WTC11 (cell line): ENCODE measurements at regions not wholly inside any gene's neighbourhood (a gene's known extent, or its start where the extent isn't known, plus 50 kb on each side); places are given as distances from the start of the nearest gene placed in this dataset.

Experiments used
- ATAC-seq: fragments of 200-7000 bp; cut with Tn5 transposase; 2 replicates; pipeline ENCODE4 v1.10.0; 2021; ENCODE audit warnings: mild to moderate bottlenecking, moderate library complexity
- CTCF ChIA-PET: fragments of 300-600 bp; sonication (Branson Sonifier 250); formaldehyde crosslinking; loops from one replicate; lab custom pipeline; 2021; ENCODE audit warnings: antibody characterized with exemption; lab: Charles Lee
- POLR2A ChIA-PET: fragments of 350-600 bp; sonication (Branson Sonifier 250); formaldehyde crosslinking; loops from one replicate; lab custom pipeline; 2021; ENCODE audit warnings: antibody characterized with exemption; lab: Charles Lee
- DNase-seq: peaks from one replicate; pipeline ENCODE4 v3.0.0; 2021; ENCODE audit warnings: low spot score
- H3K27ac Mint-ChIP-seq: 2 replicates; pipeline ENCODE4 v1.8.0; 2021; ENCODE audit warnings: mixed read lengths
- H3K27me3 Mint-ChIP-seq: 2 replicates; pipeline ENCODE4 v1.8.0; 2021; ENCODE audit warnings: low read depth, mild to moderate bottlenecking, moderate library complexity, mixed read lengths
- H3K36me3 Mint-ChIP-seq: 2 replicates; pipeline ENCODE4 v1.8.0; 2021; ENCODE audit warnings: mixed read lengths
- H3K4me1 Mint-ChIP-seq: 2 replicates; pipeline ENCODE4 v1.8.0; 2022; ENCODE audit warnings: mixed read lengths
- H3K4me3 Mint-ChIP-seq: 2 replicates; pipeline ENCODE4 v1.8.0; 2021; ENCODE audit warnings: mild to moderate bottlenecking, moderate library complexity, mixed read lengths
- H3K9me3 Mint-ChIP-seq: 2 replicates; pipeline ENCODE4 v1.8.0; 2021; ENCODE audit warnings: mixed read lengths
- AFF4 ChIP-seq: sonication (generic); formaldehyde crosslinking; IDR thresholded peaks from 2 replicates; pipeline ENCODE4 v1.8.1; 2023; ENCODE audit warnings: mild to moderate bottlenecking, missing genetic modification reagents, borderline replicate concordance
- AR ChIP-seq: fragments of 250-450 bp; sonication (Bioruptor Pico); IDR thresholded peaks from 2 replicates; pipeline ENCODE4 v1.9.0; 2021; ENCODE audit warnings: mild to moderate bottlenecking
- CREM ChIP-seq: sonication (generic); formaldehyde crosslinking; IDR thresholded peaks from 2 replicates; pipeline ENCODE4 v1.8.1; 2022; ENCODE audit warnings: mild to moderate bottlenecking, missing genetic modification reagents, moderate library complexity
- E2F1 ChIP-seq: sonication (generic); formaldehyde crosslinking; IDR thresholded peaks from 2 replicates; pipeline ENCODE4 v1.8.0; 2022; ENCODE audit warnings: mild to moderate bottlenecking, missing genetic modification reagents
- ESRRA ChIP-seq: sonication (generic); formaldehyde crosslinking; IDR thresholded peaks from 2 replicates; pipeline ENCODE4 v1.8.1; 2022; ENCODE audit warnings: mild to moderate bottlenecking, missing genetic modification reagents, borderline replicate concordance
- FOXP4 ChIP-seq: sonication (generic); formaldehyde crosslinking; IDR thresholded peaks from 2 replicates; pipeline ENCODE4 v1.8.0; 2022; ENCODE audit warnings: mild to moderate bottlenecking, missing genetic modification reagents
- HMGXB4 ChIP-seq: sonication (generic); formaldehyde crosslinking; IDR thresholded peaks from 2 replicates; pipeline ENCODE4 v1.8.1; 2023; ENCODE audit warnings: mild to moderate bottlenecking, moderate library complexity, missing genetic modification reagents
- MAX ChIP-seq: sonication (generic); formaldehyde crosslinking; IDR thresholded peaks from 2 replicates; pipeline ENCODE4 v1.8.0; 2022; ENCODE audit warnings: mild to moderate bottlenecking, missing genetic modification reagents
- MYBL2 ChIP-seq: sonication (generic); formaldehyde crosslinking; IDR thresholded peaks from 2 replicates; pipeline ENCODE4 v1.8.1; 2023; ENCODE audit warnings: mild to moderate bottlenecking, moderate library complexity, missing genetic modification reagents
- NR3C1 ChIP-seq: sonication (generic); formaldehyde crosslinking; conservative IDR thresholded peaks from 2 replicates; pipeline ENCODE4 v1.8.1; 2023; ENCODE audit warnings: low read depth, mild to moderate bottlenecking, missing genetic modification reagents
- OVOL2 ChIP-seq: fragments of 250-450 bp; sonication (Bioruptor Pico); IDR thresholded peaks from 2 replicates; pipeline ENCODE4 v1.9.0; 2021; ENCODE audit warnings: mild to moderate bottlenecking, borderline replicate concordance
- RORB ChIP-seq: fragments of 250-450 bp; sonication (Bioruptor Pico); IDR thresholded peaks from 2 replicates; pipeline ENCODE4 v1.9.0; 2021; ENCODE audit warnings: mild to moderate bottlenecking
- USF2 ChIP-seq: sonication (generic); formaldehyde crosslinking; IDR thresholded peaks from 2 replicates; pipeline ENCODE4 v1.8.1; 2023; ENCODE audit warnings: mild to moderate bottlenecking, missing genetic modification reagents, moderate library complexity
- ZNF232 ChIP-seq: sonication (generic); formaldehyde crosslinking; IDR thresholded peaks from 2 replicates; pipeline ENCODE4 v1.8.0; 2022; ENCODE audit warnings: mild to moderate bottlenecking, missing genetic modification reagents
- ZNF263 ChIP-seq: sonication (generic); formaldehyde crosslinking; IDR thresholded peaks from 2 replicates; pipeline ENCODE4 v1.8.1; 2022; ENCODE audit warnings: low read depth, mild to moderate bottlenecking, moderate library complexity, missing genetic modification reagents
- ZSCAN18 ChIP-seq: fragments of 250-450 bp; sonication (Bioruptor Pico); IDR thresholded peaks from 2 replicates; pipeline ENCODE4 v2.1.2; 2022; ENCODE audit warnings: mild to moderate bottlenecking, moderate library complexity

GRCh38 chr4:23384741-23385140, 505.1 kb downstream of the PPARGC1A start:
- POLR2A ChIA-PET: no interaction called here
- DNase-seq: no peak
- no peak for ATAC-seq
- H3K4me1 Mint-ChIP-seq: no peaks in the 10 kb centered on the region; the same call in 1 of the 2 replicates
- CTCF ChIA-PET: no interaction called here
- H3K4me3 Mint-ChIP-seq: no peak overlapping the region
- H3K27ac Mint-ChIP-seq: no peak overlapping the region
- no peak for TF ChIP-seq ZNF232
- TF ChIP-seq NR3C1 (CRISPR knock-in tag): no peak
- TF ChIP-seq ESRRA (CRISPR knock-in tag): no peak
- no peaks in the 10 kb centered on the region for H3K36me3 Mint-ChIP-seq
- no peaks in the 10 kb centered on the region for H3K9me3 Mint-ChIP-seq
- no peaks in the 10 kb centered on the region for H3K27me3 Mint-ChIP-seq

GRCh38 chr4:23382879-23383278, 507.0 kb downstream of the PPARGC1A start:
- no peak for DNase-seq
- no peaks in the 10 kb centered on the region; the same call in 1 of the 2 replicates for H3K4me1 Mint-ChIP-seq
- ATAC-seq: no peak
- CTCF ChIA-PET: no interaction called here
- no peak overlapping the region for H3K27ac Mint-ChIP-seq
- no peaks in the 10 kb centered on the region for H3K9me3 Mint-ChIP-seq
- H3K27me3 Mint-ChIP-seq: no peaks in the 10 kb centered on the region
- no peak for TF ChIP-seq ZSCAN18
- TF ChIP-seq E2F1 (CRISPR knock-in tag): no peak
- TF ChIP-seq MYBL2 (CRISPR knock-in tag): no peak
- no peak for TF ChIP-seq RORB
- no peak for TF ChIP-seq MAX (CRISPR knock-in tag)
- no peak for TF ChIP-seq AR (CRISPR knock-in tag)
- TF ChIP-seq AFF4 (CRISPR knock-in tag): no peak
- TF ChIP-seq USF2 (CRISPR knock-in tag): no peak
- no peak for TF ChIP-seq CREM (CRISPR knock-in tag)
- no peak for TF ChIP-seq OVOL2
- TF ChIP-seq FOXP4: no peak
- no peak for TF ChIP-seq HMGXB4 (CRISPR knock-in tag)
- no peak for TF ChIP-seq ZNF263
- no peak overlapping the region for H3K4me3 Mint-ChIP-seq
- no peaks in the 10 kb centered on the region for H3K36me3 Mint-ChIP-seq
- POLR2A ChIA-PET: no interaction called here
